Thoracic aorta (tissue), 2 donors: ENCODE measurements at regions not wholly inside any gene's neighbourhood (a gene's known extent, or its start where the extent isn't known, plus 50 kb on each side); places are given as distances from the start of the nearest gene placed in this dataset.

Experiments used
- ATAC-seq: fragments of 150-250 bp; one replicate; pipeline ENCODE4 v1.8.0; 2017; ENCODE audit warnings: low read depth; ENCODE audit not compliant: insufficient number of reproducible peaks, low FRiP score
- DNase-seq: peaks from one replicate; pipeline ENCODE4 v3.0.0-alpha.2; 2020; ENCODE audit warnings: low spot score
- H3K27ac ChIP-seq, 2 donors: fragments of 200-600 bp; sonication (generic); 1 replicate in 1 of 2; 2 replicates in 1 of 2; pipeline ENCODE4 v1.5.1; 2016; ENCODE audit warnings: mild to moderate bottlenecking in 2 of 2, moderate library complexity in 2 of 2
- H3K27me3 ChIP-seq: fragments of 200-600 bp; sonication (generic); replicated peaks from 2 replicates; pipeline ENCODE4 v1.6.0; 2016; ENCODE audit warnings: mild to moderate bottlenecking; ENCODE audit not compliant: insufficient read depth
- H3K36me3 ChIP-seq: fragments of 200-600 bp; sonication (generic); one replicate; pipeline ENCODE4 v1.5.1; 2016
- H3K4me1 ChIP-seq, 2 donors: fragments of 200-600 bp; sonication (generic); 1 replicate in 1 of 2; 2 replicates in 1 of 2; pipeline versions ENCODE4 v1.5.1 to v1.6.0; 2016; ENCODE audit warnings: low read depth in 2 of 2, mild to moderate bottlenecking in 1 of 2; ENCODE audit not compliant: control insufficient read depth in 1 of 2
- H3K4me3 ChIP-seq: fragments of 200-600 bp; sonication (generic); 2 replicates; pipeline ENCODE4 v1.5.1; 2016; ENCODE audit warnings: mild to moderate bottlenecking
- H3K9me3 ChIP-seq: fragments of 200-600 bp; sonication (generic); 2 replicates; pipeline ENCODE4 v1.5.1; 2016
- CTCF ChIP-seq: fragments of 200-600 bp; sonication (generic); IDR thresholded peaks from one replicate; pipeline ENCODE4 v1.5.1; 2019; ENCODE audit warnings: antibody characterized with exemption

- no peaks in the 10 kb centered on the region for H3K36me3 ChIP-seq
- ATAC-seq (no peak), DNase-seq (no peak)
- no peaks in the 10 kb centered on the region for H3K9me3 ChIP-seq
- no peaks in the 10 kb centered on the region for H3K4me1 ChIP-seq
- H3K4me3 ChIP-seq = no peak overlapping the region
- H3K27me3 ChIP-seq = no peaks in the 10 kb centered on the region
- H3K27ac ChIP-seq = no peak overlapping the region
- TF ChIP-seq CTCF = no peak
These were observed 383.7 kb downstream of the EMP1 start for GRCh38 chr12:13580206-13580605.

- no peak overlapping the region for H3K27ac ChIP-seq
- no peak for TF ChIP-seq CTCF
- no peaks in the 10 kb centered on the region for H3K9me3 ChIP-seq
- ATAC-seq (no peak), DNase-seq (no peak)
- H3K4me3 ChIP-seq = no peak overlapping the region
- H3K36me3 ChIP-seq = no peaks in the 10 kb centered on the region
- no peaks in the 10 kb centered on the region for H3K4me1 ChIP-seq
- H3K27me3 ChIP-seq = no peaks in the 10 kb centered on the region
These were observed 380.5 kb downstream of the EMP1 start for GRCh38 chr12:13576935-13577500.

GRCh38 chr12:13573698-13574321 is 377.3 kb downstream of the EMP1 start:
- H3K4me3 ChIP-seq = no peak overlapping the region
- TF ChIP-seq CTCF = no peak
- H3K36me3 ChIP-seq = no peaks in the 10 kb centered on the region
- no peaks in the 10 kb centered on the region for H3K9me3 ChIP-seq
- DNase-seq (no peak), ATAC-seq (no peak)
- H3K27me3 ChIP-seq = no peaks in the 10 kb centered on the region
- H3K4me1 ChIP-seq = no peaks in the 10 kb centered on the region
- no peak overlapping the region for H3K27ac ChIP-seq

- Histone ChIP-seq H3K4me3 (no peak overlapping the region), H3K9me3 (no peaks in the 10 kb centered on the region), H3K27ac (no peak overlapping the region), H3K36me3 (no peaks in the 10 kb centered on the region), H3K4me1 (no peaks in the 10 kb centered on the region), H3K27me3 (no peaks in the 10 kb centered on the region)
- DNase-seq (no peak), ATAC-seq (no peak)
- no peak for TF ChIP-seq CTCF
These were observed 374.5 kb downstream of the EMP1 start for GRCh38 chr12:13571035-13571434.

- no peak overlapping the region for H3K27ac ChIP-seq
These were observed 373.6 kb downstream of the EMP1 start for GRCh38 chr12:13570005-13570694.

More at GRCh38 chr12:13570005-13570694, 373.6 kb downstream of the EMP1 start:
- Histone ChIP-seq H3K4me1 (no peaks in the 10 kb centered on the region), H3K36me3 (no peaks in the 10 kb centered on the region), H3K9me3 (no peaks in the 10 kb centered on the region), H3K27me3 (no peaks in the 10 kb centered on the region), H3K4me3 (no peak overlapping the region)
- DNase-seq = no peak
- ATAC-seq = no peak
- no peak for TF ChIP-seq CTCF
